Panc1 (cell line): ENCODE measurements at regions not wholly inside any gene's neighbourhood (a gene's known extent, or its start where the extent isn't known, plus 50 kb on each side); places are given as distances from the start of the nearest gene placed in this dataset.
A peak's percentile ranks its signal among the peaks of the same experiment; 100 is the strongest.

ENCODE experiments used
- ATAC-seq: fragments of 200-7000 bp; cut with Tn5 transposase; 2 replicates; pipeline ENCODE4 v1.9.1; 2020; ENCODE audit warnings: mild to moderate bottlenecking, moderate library complexity
- BruUV-seq: library from RNA; stranded (reverse); fragments of 400-500 nt; replicated peaks from 2 replicates; lab custom pipeline; 2021; lab: Mats Ljungman, UMichigan
- CTCF ChIA-PET: fragments of 300-600 bp; sonication (Branson Sonifier 250); formaldehyde crosslinking; loops from one replicate; lab custom pipeline; 2022; ENCODE audit warnings: antibody characterized with exemption; lab: Charles Lee
- POLR2A ChIA-PET: fragments of 300-600 bp; sonication (Branson Sonifier 250); formaldehyde crosslinking; loops from one replicate; lab custom pipeline; 2022; ENCODE audit warnings: antibody characterized with exemption; lab: Charles Lee
- DNase-seq: peaks from one replicate; pipeline ENCODE4 v3.0.0-alpha.2; 2010; ENCODE audit warnings: low read depth, low spot score
- H3K27ac ChIP-seq: 2 replicates; pipeline ENCODE4 v1.5.1; 2011; ENCODE audit warnings: mild to moderate bottlenecking, low read length, inconsistent platforms
- H3K27me3 ChIP-seq: fragments of 200-500 bp; sonication (Bioruptor generic); 2 replicates; pipeline ENCODE4 v1.6.0; 2014; ENCODE audit warnings: low read length, inconsistent platforms; ENCODE audit not compliant: control insufficient read depth, insufficient read depth
- H3K36me3 ChIP-seq: fragments of 200-500 bp; sonication (Bioruptor generic); 2 replicates; pipeline ENCODE4 v1.5.1; 2014; ENCODE audit warnings: inconsistent platforms, mild to moderate bottlenecking, low read length, moderate library complexity; ENCODE audit not compliant: control insufficient read depth, insufficient read depth
- H3K4me1 ChIP-seq: 2 replicates; pipeline ENCODE4 v1.5.1; 2011; ENCODE audit warnings: inconsistent platforms, mild to moderate bottlenecking, low read length, moderate library complexity; ENCODE audit not compliant: control insufficient read depth, insufficient read depth
- H3K4me3 ChIP-seq, 2 experiments: 2 replicates each; pipeline ENCODE4 v1.5.1; 2011 to 2012; ENCODE audit warnings: low read depth in 2 of 2, low read length in 2 of 2, mild to moderate bottlenecking in 2 of 2, inconsistent platforms in 1 of 2, moderate library complexity in 1 of 2
- H3K9me3 ChIP-seq: fragments of 200-500 bp; sonication (Bioruptor generic); 2 replicates; pipeline ENCODE4 v1.5.1; 2014; ENCODE audit warnings: low read depth, mild to moderate bottlenecking, inconsistent platforms, low read length, moderate library complexity; ENCODE audit not compliant: control insufficient read depth, insufficient read depth
- POLR2AphosphoS5 ChIP-seq: IDR thresholded peaks from 2 replicates; pipeline ENCODE4 v1.6.1; 2012; ENCODE audit warnings: mild to moderate bottlenecking, low read depth, low read length, moderate library complexity
- SIN3A ChIP-seq: IDR thresholded peaks from 2 replicates; pipeline ENCODE4 v1.6.1; 2012; ENCODE audit warnings: low read depth, mild to moderate bottlenecking, low read length, moderate library complexity, borderline replicate concordance; ENCODE audit not compliant: insufficient read depth
- TCF7L2 ChIP-seq: IDR thresholded peaks from 2 replicates; pipeline ENCODE4 v1.6.1; 2011; ENCODE audit warnings: mild to moderate bottlenecking, low read depth, low read length, inconsistent platforms
- in situ Hi-C: cut with HindIII; loops from 2 replicates; pipeline ENCODE4 v1.10.0; 2016; ENCODE audit warnings: low sequenced_read_pairs, low pct_unique_long_range_greater_than_20kb
- intact Hi-C: fragments of 100-400 bp; cut with micrococcal nuclease; formaldehyde crosslinking; loops from one replicate; pipeline ENCODE4 v1.10.0; 2022; ENCODE audit not compliant: unreplicated experiment
- TF ChIP-seq, protein P1 (sequence below), 2 experiments: IDR thresholded peaks; 2 replicates each; pipeline ENCODE4 v1.6.1; 2011 to 2012; ENCODE audit warnings: low read depth in 2 of 2, control low read depth in 1 of 2, low read length in 1 of 2, mild to moderate bottlenecking in 1 of 2, moderate library complexity in 1 of 2; ENCODE audit not compliant: insufficient read depth in 1 of 2
- TF ChIP-seq, protein P2 (sequence below): fragments of 450-650 bp; IDR thresholded peaks from 2 replicates; pipeline ENCODE4 v1.5.1; 2017; ENCODE audit warnings: mild to moderate bottlenecking

DNA sequence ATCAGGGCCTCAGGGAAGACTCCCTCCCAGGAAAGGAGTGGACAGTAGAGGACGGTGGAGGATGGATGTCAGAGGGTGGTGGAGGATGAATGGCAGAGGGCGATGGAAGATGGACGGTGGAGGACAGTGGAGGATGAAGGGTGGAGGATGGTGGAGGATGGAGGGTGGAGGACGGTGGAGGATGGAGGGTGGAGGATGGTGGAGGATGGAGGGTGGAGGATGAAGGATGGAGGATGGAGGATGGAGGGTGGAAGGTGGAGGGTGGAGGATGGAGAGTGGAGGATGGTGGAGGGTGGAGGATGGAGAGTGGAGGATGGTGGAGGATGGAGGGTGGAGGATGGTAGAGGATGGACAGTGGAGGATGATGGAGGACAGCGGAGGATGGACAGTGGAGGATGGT, 95.9 kb downstream of the LRRC74A start:
- BruUV-seq: no TSS peak
- POLR2A ChIA-PET: interaction anchor here (0.5 kb wide), 1 partner anchor 215 kb away, joined by 3 read pairs; no protein-coding TSS in a partner anchor
- Histone ChIP-seq H3K4me3 (no peak overlapping the region), H3K27me3 (no peaks in the 10 kb centered on the region), H3K27ac (peak overlapping the region; percentile 99; the same call in 1 of the 2 replicates), H3K4me1 (peaks cover 69% of the 10 kb centered on the region), H3K9me3 (no peaks in the 10 kb centered on the region), H3K36me3 (no peaks in the 10 kb centered on the region)
- ATAC-seq (no peak), DNase-seq (no peak)
- CTCF ChIA-PET: no interaction called here
- intact Hi-C loops: no loop called here
- no peak for TF ChIP-seq TCF7L2
- in situ Hi-C loops: no loop called here

DNA sequence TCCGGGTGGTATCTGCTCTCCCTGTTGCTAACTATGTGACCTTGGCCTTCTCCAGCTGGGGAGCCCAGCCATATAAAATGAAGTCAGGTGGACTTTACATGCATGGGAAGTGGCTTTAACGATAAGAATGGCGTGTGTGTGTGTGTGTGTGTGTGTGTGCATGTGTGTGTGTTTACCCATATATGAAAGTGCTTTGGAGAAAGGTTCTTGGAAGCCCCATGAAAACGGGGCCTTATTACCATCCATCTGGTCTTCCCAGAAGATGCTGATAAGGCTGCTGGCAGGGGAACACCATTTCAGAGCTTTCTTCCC, 94.8 kb downstream of the LRRC74A start:
- Histone ChIP-seq H3K9me3 (no peaks in the 10 kb centered on the region), H3K4me1 (peaks cover 73% of the 10 kb centered on the region), H3K4me3 (no peak overlapping the region), H3K36me3 (no peaks in the 10 kb centered on the region), H3K27ac (peak overlapping the region; percentile 99), H3K27me3 (no peaks in the 10 kb centered on the region)
- ChIA-PET POLR2A (no interaction called here), CTCF (no interaction called here)
- no peak for DNase-seq
- TF ChIP-seq POLR2AphosphoS5: no peak
- TF ChIP-seq, protein P1, sequence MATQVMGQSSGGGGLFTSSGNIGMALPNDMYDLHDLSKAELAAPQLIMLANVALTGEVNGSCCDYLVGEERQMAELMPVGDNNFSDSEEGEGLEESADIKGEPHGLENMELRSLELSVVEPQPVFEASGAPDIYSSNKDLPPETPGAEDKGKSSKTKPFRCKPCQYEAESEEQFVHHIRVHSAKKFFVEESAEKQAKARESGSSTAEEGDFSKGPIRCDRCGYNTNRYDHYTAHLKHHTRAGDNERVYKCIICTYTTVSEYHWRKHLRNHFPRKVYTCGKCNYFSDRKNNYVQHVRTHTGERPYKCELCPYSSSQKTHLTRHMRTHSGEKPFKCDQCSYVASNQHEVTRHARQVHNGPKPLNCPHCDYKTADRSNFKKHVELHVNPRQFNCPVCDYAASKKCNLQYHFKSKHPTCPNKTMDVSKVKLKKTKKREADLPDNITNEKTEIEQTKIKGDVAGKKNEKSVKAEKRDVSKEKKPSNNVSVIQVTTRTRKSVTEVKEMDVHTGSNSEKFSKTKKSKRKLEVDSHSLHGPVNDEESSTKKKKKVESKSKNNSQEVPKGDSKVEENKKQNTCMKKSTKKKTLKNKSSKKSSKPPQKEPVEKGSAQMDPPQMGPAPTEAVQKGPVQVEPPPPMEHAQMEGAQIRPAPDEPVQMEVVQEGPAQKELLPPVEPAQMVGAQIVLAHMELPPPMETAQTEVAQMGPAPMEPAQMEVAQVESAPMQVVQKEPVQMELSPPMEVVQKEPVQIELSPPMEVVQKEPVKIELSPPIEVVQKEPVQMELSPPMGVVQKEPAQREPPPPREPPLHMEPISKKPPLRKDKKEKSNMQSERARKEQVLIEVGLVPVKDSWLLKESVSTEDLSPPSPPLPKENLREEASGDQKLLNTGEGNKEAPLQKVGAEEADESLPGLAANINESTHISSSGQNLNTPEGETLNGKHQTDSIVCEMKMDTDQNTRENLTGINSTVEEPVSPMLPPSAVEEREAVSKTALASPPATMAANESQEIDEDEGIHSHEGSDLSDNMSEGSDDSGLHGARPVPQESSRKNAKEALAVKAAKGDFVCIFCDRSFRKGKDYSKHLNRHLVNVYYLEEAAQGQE (IDR thresholded peaks at IDR 0.05; ENCODE audit: insufficient read depth in 1 of 2, low read depth in 2 of 2, low read length in 1 of 2): no peak
- TF ChIP-seq SIN3A: no peak
- TF ChIP-seq, protein P2, sequence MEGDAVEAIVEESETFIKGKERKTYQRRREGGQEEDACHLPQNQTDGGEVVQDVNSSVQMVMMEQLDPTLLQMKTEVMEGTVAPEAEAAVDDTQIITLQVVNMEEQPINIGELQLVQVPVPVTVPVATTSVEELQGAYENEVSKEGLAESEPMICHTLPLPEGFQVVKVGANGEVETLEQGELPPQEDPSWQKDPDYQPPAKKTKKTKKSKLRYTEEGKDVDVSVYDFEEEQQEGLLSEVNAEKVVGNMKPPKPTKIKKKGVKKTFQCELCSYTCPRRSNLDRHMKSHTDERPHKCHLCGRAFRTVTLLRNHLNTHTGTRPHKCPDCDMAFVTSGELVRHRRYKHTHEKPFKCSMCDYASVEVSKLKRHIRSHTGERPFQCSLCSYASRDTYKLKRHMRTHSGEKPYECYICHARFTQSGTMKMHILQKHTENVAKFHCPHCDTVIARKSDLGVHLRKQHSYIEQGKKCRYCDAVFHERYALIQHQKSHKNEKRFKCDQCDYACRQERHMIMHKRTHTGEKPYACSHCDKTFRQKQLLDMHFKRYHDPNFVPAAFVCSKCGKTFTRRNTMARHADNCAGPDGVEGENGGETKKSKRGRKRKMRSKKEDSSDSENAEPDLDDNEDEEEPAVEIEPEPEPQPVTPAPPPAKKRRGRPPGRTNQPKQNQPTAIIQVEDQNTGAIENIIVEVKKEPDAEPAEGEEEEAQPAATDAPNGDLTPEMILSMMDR: no peak
- TF ChIP-seq TCF7L2: no peak
- BruUV-seq: no TSS peak
- ATAC-seq: no peak
- intact Hi-C loops (no loop called here), in situ Hi-C loops (no loop called here)

DNA sequence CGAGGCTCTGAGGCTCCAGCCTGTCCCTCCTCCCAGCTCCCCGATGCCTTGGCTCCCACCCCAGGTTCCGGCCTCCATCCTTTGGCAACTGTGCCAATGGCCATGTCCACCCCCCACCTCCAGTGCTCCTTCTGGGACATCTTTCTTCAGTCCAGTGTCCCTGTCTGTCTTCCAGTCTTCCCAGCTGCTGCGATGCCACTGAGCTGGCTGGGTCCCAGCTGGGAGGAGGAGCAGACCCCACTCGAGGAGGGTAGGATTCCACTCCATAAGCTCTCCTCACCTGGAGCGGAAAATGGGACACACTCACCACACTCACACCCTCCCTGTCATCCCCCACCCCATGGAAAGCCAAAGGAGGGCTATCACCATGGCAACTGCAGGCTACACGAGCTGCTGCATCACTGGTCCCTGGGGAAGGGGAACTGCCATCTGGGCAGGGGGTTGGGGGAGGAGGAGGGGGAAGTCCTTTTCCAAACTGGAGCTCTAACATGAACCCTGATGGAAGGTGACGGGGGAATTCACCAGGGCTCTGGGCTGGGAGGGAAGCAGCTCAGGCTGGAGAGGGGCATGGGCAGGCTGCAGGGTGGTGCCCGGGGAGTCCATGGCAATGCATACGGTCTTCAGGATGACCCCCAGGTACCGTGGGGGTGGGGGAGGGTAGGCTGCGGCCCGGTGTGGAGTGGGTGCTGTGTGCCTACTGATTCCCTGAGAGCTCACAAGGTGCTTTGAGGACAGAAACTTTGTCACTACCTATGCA, 94.3 kb downstream of the LRRC74A start:
- in situ Hi-C loops (no loop called here), intact Hi-C loops (no loop called here)
- Histone ChIP-seq H3K27ac (peak overlapping the region; percentile 99), H3K4me3 (no peak overlapping the region), H3K9me3 (no peaks in the 10 kb centered on the region), H3K27me3 (no peaks in the 10 kb centered on the region), H3K4me1 (peaks cover 76% of the 10 kb centered on the region), H3K36me3 (no peaks in the 10 kb centered on the region)
- DNase-seq (no peak), ATAC-seq (no peak)
- TF ChIP-seq, protein P2: no peak
- TF ChIP-seq POLR2AphosphoS5: no peak
- TF ChIP-seq TCF7L2: no peak
- TF ChIP-seq, protein P1 (IDR thresholded peaks at IDR 0.05; ENCODE audit: insufficient read depth in 1 of 2, low read depth in 2 of 2, low read length in 1 of 2): no peak
- no peak for TF ChIP-seq SIN3A
- CTCF ChIA-PET: interaction anchor here (0.6 kb wide), 1 partner anchor 102 kb away, joined by 4 read pairs; no protein-coding TSS in a partner anchor
- POLR2A ChIA-PET: interaction anchor here (0.5 kb wide), 1 partner anchor 59 kb away, joined by 4 read pairs; no protein-coding TSS in a partner anchor
- no TSS peak for BruUV-seq
